Hepatocyte (in vitro differentiated cells): ENCODE measurements at regions not wholly inside any gene's neighbourhood (a gene's known extent, or its start where the extent isn't known, plus 50 kb on each side); places are given as distances from the start of the nearest gene placed in this dataset.

Source experiments
- CTCF ChIP-seq: fragments of 200-600 bp; sonication (generic); IDR thresholded peaks from 2 replicates; pipeline ENCODE4 v1.5.1; 2016; ENCODE audit warnings: antibody characterized with exemption, mild to moderate bottlenecking; ENCODE audit not compliant: poor library complexity
- EZH2 ChIP-seq: fragments of 200-600 bp; sonication (generic); IDR thresholded peaks from 2 replicates; pipeline ENCODE4 v1.6.1; 2016; ENCODE audit warnings: antibody characterized with exemption, mild to moderate bottlenecking, borderline replicate concordance

GRCh38 chr14:101008631-101009336 lies 105.3 kb upstream of the RTL1 start:
- TF ChIP-seq CTCF (no peak), EZH2 (no peak)
